ENCODE measurements at regions not wholly inside any gene's neighbourhood (a gene's known extent, or its start where the extent isn't known, plus 50 kb on each side); places are given as distances from the start of the nearest gene placed in this dataset.

- DNase-seq, result no peak
- peaks cover 0 to 19% of the 10 kb centered on the region in 2 donors for H3K27me3 ChIP-seq
Observed at GRCh38 chrX:131894995-131895394, 128.1 kb upstream of the STK26 start.

GRCh38 chrX:131895807-131896206 lies 127.3 kb upstream of the STK26 start:
- ATAC-seq (no peak), DNase-seq (no peak)
- Histone ChIP-seq H3K9me3 (no peaks in the 10 kb centered on the region), H3K27me3 (peaks cover 0 to 21% of the 10 kb centered on the region in 2 donors), H3K27ac (no peak overlapping the region), H3K4me3 (no peak overlapping the region), H3K36me3 (no peaks in the 10 kb centered on the region), H3K4me1 (no peaks in the 10 kb centered on the region)
- intact Hi-C loops (cut with DNase I), result no loop called here
- TF ChIP-seq CTCF (IDR thresholded peaks at IDR 0.05), result no peak

More at GRCh38 chrX:131894995-131895394, 128.1 kb upstream of the STK26 start:
- Histone ChIP-seq H3K36me3 (no peaks in the 10 kb centered on the region), H3K4me1 (no peaks in the 10 kb centered on the region), H3K4me3 (no peak overlapping the region), H3K9me3 (no peaks in the 10 kb centered on the region), H3K27ac (no peak overlapping the region)
- TF ChIP-seq CTCF (IDR thresholded peaks at IDR 0.05), result no peak
- ATAC-seq, result no peak
- intact Hi-C loops (cut with DNase I), result no loop called here

GRCh38 chrX:131901546-131901945 lies 121.6 kb upstream of the STK26 start:
- Histone ChIP-seq H3K27me3 (peaks cover 0 to 16% of the 10 kb centered on the region in 2 donors), H3K36me3 (no peaks in the 10 kb centered on the region), H3K4me3 (no peak overlapping the region), H3K9me3 (no peaks in the 10 kb centered on the region), H3K4me1 (no peaks in the 10 kb centered on the region), H3K27ac (no peak overlapping the region)
- no peak for TF ChIP-seq CTCF (IDR thresholded peaks at IDR 0.05)
- intact Hi-C loops (cut with DNase I), result no loop called here
- DNase-seq (no peak), ATAC-seq (no peak)

- Histone ChIP-seq H3K4me1 (no peaks in the 10 kb centered on the region), H3K36me3 (no peaks in the 10 kb centered on the region), H3K9me3 (no peaks in the 10 kb centered on the region), H3K27ac (no peak overlapping the region), H3K4me3 (no peak overlapping the region), H3K27me3 (peaks cover 0 to 17% of the 10 kb centered on the region in 2 donors)
- DNase-seq, result no peak
- TF ChIP-seq CTCF (IDR thresholded peaks at IDR 0.05), result no peak
- ATAC-seq, result no peak
- intact Hi-C loops (cut with DNase I), result no loop called here
Observed at GRCh38 chrX:131907488-131908314, 115.4 kb upstream of the STK26 start.

GRCh38 chrX:131910586-131910985 lies 112.5 kb upstream of the STK26 start:
- Histone ChIP-seq H3K4me3 (no peak overlapping the region), H3K27ac (no peak overlapping the region), H3K4me1 (no peaks in the 10 kb centered on the region), H3K27me3 (peaks cover 0 to 11% of the 10 kb centered on the region in 2 donors), H3K9me3 (no peaks in the 10 kb centered on the region), H3K36me3 (no peaks in the 10 kb centered on the region)
- intact Hi-C loops (cut with DNase I), result no loop called here
- DNase-seq, result no peak
- no peak for ATAC-seq
- TF ChIP-seq CTCF (IDR thresholded peaks at IDR 0.05), result no peak
